RWPE1 (cell line): ENCODE measurements at regions not wholly inside any gene's neighbourhood (a gene's known extent, or its start where the extent isn't known, plus 50 kb on each side); places are given as distances from the start of the nearest gene placed in this dataset.
A peak's percentile ranks its signal among the peaks of the same experiment; 100 is the strongest.

Source experiments
- CTCF ChIA-PET: fragments of 350-600 bp; sonication (Branson Sonifier 250); formaldehyde crosslinking; extraction: SDS; loops from one replicate; lab custom pipeline; 2021; lab: Yijun Ruan, JAX
- POLR2A ChIA-PET: fragments of 400-600 bp; formaldehyde crosslinking; extraction: SDS; loops from one replicate; lab custom pipeline; 2020; ENCODE audit warnings: antibody characterized with exemption; ENCODE audit not compliant: low non-redundant PET; lab: Yijun Ruan, JAX
- DNase-seq: peaks from one replicate; pipeline ENCODE4 v3.0.0; 2012; ENCODE audit warnings: low spot score
- H3K27ac ChIP-seq: fragments of 450-650 bp; 2 replicates; pipeline ENCODE4 v1.5.1; 2017
- TF ChIP-seq, protein P1 (sequence below): fragments of 450-650 bp; conservative IDR thresholded peaks from 2 replicates; pipeline ENCODE4 v1.5.1; 2017; ENCODE audit warnings: low read depth, mild to moderate bottlenecking

DNA sequence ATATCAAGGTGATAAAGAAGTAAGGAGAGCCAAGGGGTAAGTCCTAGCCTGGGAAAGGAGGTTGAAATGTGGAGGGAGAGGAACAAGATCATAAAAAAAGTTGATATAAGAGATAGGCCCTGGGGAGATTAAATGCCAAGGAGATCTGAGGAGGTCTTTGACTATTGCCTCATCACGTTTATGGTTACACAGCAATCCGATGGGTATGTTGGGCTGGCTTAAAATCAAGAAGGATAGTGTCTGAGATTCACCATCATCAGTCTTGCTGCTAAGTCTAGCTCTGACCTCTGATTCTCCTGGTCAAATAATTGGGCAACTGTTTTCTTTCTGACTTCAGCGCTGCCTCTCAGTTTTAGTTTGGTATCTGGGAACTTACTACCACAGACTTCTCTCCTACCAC lies 416.3 kb downstream of the GPATCH2 start:
- no peak overlapping the region for H3K27ac ChIP-seq
- TF ChIP-seq, protein P1, sequence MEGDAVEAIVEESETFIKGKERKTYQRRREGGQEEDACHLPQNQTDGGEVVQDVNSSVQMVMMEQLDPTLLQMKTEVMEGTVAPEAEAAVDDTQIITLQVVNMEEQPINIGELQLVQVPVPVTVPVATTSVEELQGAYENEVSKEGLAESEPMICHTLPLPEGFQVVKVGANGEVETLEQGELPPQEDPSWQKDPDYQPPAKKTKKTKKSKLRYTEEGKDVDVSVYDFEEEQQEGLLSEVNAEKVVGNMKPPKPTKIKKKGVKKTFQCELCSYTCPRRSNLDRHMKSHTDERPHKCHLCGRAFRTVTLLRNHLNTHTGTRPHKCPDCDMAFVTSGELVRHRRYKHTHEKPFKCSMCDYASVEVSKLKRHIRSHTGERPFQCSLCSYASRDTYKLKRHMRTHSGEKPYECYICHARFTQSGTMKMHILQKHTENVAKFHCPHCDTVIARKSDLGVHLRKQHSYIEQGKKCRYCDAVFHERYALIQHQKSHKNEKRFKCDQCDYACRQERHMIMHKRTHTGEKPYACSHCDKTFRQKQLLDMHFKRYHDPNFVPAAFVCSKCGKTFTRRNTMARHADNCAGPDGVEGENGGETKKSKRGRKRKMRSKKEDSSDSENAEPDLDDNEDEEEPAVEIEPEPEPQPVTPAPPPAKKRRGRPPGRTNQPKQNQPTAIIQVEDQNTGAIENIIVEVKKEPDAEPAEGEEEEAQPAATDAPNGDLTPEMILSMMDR: no peak
- ChIA-PET POLR2A (no interaction called here), CTCF (no interaction called here)
- no peak for DNase-seq

DNA sequence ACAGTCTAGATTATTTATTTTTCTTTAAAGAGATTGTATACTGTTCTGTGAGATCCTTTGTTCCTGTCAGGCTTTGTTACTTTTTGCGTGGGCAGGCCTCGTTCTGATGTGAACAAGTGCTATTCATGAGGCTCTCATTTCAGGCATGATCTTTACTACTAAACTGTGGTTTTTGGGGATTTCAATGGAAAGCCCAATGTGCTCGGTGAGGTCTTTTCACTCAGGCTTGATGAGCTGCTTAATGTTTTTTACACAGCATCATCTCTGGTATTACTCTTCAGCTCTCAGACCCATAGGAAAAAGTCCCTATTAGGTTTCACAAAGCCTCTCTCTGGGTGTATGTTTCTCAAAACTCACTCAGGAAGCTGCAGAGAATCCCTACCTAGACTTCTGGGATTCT lies 419.4 kb downstream of the GPATCH2 start:
- TF ChIP-seq, protein P1: no peak
- ChIA-PET CTCF (interaction anchor here (0.6 kb wide), 1 partner anchor 249 kb away, joined by 3 read pairs; no protein-coding TSS in a partner anchor), POLR2A (no interaction called here)
- no peak overlapping the region for H3K27ac ChIP-seq
- DNase-seq: no peak

DNA sequence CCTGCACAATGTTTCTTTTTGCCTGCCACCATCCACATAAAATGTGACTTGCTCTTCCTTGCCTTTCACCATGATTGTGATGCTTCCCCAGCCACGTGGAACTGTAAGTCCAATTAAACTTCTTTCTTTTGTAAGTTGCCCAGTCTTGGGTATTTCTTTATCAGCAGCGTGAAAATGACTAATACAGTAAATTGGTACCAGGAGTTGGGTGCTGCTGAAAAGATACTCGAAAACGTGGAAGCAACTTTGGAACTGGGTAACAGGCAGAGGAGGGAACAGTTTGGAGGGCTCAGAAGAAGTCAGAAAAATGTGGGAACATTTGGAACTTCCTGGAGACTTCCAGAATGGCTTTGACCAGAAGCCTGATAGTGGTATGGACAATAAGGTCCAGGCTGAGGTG lies 425.3 kb downstream of the GPATCH2 start:
- ChIA-PET CTCF (interaction anchor here (0.6 kb wide), 2 partner anchors 93 to 938 kb away, joined by 3 read pairs; no protein-coding TSS in a partner anchor), POLR2A (no interaction called here)

DNA sequence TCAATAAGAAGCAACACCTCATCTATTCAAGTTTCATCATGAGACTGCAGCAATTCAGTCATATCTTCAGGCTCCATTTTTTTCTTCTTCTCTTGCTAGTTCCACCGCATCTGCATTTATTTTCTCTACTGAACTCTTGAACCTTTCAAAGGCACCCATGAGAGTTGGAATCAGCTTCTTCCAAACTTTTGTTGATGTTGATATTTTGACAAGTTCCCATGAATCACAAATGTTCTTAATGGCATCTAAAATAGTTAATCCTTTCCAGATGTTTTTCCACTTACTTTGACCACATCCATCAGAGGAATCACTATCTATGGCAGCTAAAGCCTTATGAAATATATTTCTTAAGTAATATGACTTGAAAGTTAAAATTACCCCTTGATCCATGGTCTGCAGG lies 434.3 kb downstream of the GPATCH2 start:
- ChIA-PET POLR2A (no interaction called here), CTCF (no interaction called here)
- H3K27ac ChIP-seq: no peak overlapping the region
- no peak for DNase-seq
- TF ChIP-seq, protein P1: no peak

More for the DNA sequence above, 425.3 kb downstream of the GPATCH2 start:
- DNase-seq: no peak
- H3K27ac ChIP-seq: no peak overlapping the region
- TF ChIP-seq, protein P1: no peak

DNA sequence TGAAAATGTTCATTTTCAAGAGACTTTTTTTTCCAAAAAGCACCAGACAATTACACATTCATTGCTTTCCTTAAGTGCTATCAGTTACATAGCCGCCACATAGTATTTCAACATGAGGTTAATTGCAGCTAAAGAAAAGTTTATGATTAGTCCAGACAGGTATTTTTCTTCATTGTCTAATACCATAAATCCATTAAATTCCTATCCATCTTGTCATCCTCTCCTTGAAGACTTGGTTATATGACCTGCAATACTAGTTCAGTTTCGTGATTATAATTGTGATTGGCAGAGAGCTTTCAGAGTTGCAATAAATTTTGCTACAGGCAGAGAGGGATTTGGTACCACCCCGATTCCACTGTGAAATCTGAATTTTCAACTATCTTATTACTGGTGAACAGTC lies 437.7 kb downstream of the GPATCH2 start:
- ChIA-PET POLR2A (no interaction called here), CTCF (no interaction called here)
- peak; percentile 41 for DNase-seq
- H3K27ac ChIP-seq: no peak overlapping the region
- TF ChIP-seq, protein P1: no peak

DNA sequence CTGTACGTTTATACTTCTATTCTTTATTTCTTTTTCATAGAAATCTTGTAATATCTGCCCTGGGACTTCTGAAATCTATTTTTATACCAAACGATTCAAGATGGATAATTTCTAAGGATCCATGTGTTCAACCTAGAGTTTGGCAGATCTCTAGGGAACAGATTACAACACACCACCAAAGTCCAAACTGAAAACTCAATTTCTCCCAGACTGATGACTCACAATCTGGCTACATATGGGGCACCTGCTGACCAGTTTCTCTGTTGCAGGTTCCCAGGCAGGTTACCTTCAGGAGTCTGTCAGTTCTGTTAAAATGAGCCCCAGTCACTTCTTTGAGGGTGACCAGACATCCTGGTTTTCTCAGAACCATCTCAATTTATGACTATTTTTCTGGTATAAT lies 439.4 kb downstream of the GPATCH2 start:
- TF ChIP-seq, protein P1: no peak
- CTCF ChIA-PET: no interaction called here
- POLR2A ChIA-PET: no interaction called here
- H3K27ac ChIP-seq: no peak overlapping the region
- DNase-seq: peak; percentile 11
